AG09309 (cell line): ENCODE measurements at regions not wholly inside any gene's neighbourhood (a gene's known extent, or its start where the extent isn't known, plus 50 kb on each side); places are given as distances from the start of the nearest gene placed in this dataset.

ENCODE experiments used
- DNase-seq: peaks from one replicate; pipeline ENCODE4 v3.0.0-alpha.2; 2010; ENCODE audit warnings: low read depth
- H3K4me3 ChIP-seq: 2 replicates; pipeline ENCODE4 v1.5.1; 2011; ENCODE audit warnings: mild to moderate bottlenecking, low read depth, low read length, moderate library complexity; ENCODE audit not compliant: control insufficient read depth
- TF ChIP-seq, protein P1 (sequence below): IDR thresholded peaks from 2 replicates; pipeline ENCODE4 v1.5.1; 2011; ENCODE audit warnings: mild to moderate bottlenecking, low read depth, low read length, inconsistent platforms; ENCODE audit not compliant: insufficient read depth, control insufficient read depth; ENCODE audit errors: missing control alignments

DNA sequence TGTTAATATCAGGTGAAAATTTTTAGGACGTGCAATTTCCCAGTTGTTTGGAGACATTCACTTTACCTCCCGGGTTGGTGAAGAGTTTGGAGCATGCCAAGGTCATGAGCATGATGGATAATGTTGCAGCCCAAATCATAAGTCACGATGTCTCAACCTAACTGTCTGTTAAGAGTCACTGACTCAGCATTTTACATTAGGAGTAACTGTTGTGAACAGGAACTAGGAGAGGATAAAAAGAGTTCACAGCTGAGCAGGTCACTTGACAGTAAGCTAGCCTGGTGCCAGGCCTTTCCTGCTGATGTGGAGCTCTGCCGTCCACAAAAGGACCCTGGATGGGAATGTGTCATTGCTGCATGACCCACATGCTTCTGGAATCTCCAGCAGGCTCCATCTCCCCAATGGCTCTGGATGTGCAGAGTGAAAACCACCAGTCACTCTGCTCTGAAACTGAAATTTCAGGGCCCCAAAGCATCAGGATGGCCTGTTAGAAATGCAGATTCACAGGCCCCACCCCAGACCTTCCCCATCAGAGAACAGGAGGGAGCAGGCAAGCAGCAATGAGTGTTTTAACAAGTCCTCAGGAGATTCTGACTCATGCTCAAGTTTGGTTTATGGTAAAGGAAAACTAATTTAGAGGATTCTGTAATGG, 371.6 kb upstream of the MAF start:
- H3K4me3 ChIP-seq, result no peak overlapping the region
- TF ChIP-seq, protein P1, sequence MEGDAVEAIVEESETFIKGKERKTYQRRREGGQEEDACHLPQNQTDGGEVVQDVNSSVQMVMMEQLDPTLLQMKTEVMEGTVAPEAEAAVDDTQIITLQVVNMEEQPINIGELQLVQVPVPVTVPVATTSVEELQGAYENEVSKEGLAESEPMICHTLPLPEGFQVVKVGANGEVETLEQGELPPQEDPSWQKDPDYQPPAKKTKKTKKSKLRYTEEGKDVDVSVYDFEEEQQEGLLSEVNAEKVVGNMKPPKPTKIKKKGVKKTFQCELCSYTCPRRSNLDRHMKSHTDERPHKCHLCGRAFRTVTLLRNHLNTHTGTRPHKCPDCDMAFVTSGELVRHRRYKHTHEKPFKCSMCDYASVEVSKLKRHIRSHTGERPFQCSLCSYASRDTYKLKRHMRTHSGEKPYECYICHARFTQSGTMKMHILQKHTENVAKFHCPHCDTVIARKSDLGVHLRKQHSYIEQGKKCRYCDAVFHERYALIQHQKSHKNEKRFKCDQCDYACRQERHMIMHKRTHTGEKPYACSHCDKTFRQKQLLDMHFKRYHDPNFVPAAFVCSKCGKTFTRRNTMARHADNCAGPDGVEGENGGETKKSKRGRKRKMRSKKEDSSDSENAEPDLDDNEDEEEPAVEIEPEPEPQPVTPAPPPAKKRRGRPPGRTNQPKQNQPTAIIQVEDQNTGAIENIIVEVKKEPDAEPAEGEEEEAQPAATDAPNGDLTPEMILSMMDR, result no peak
- no peak for DNase-seq

DNA sequence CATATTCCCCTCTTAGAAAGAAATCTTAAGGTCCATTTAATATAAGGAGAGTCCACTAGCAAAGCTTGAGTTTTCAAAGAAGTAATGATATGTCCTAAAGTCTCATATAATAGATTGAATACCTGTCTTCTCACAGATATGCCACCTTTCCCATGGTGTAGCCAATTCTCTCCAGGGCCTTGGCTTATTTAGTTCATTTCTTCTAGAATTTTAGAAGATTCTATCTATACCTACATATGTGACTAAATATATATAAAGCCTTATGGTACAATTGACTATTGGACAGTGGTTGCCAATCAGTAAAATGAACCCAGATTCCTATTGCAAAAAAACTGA, 370.7 kb upstream of the MAF start:
- no peak overlapping the region for H3K4me3 ChIP-seq
- no peak for DNase-seq
- TF ChIP-seq, protein P1, result no peak

DNA sequence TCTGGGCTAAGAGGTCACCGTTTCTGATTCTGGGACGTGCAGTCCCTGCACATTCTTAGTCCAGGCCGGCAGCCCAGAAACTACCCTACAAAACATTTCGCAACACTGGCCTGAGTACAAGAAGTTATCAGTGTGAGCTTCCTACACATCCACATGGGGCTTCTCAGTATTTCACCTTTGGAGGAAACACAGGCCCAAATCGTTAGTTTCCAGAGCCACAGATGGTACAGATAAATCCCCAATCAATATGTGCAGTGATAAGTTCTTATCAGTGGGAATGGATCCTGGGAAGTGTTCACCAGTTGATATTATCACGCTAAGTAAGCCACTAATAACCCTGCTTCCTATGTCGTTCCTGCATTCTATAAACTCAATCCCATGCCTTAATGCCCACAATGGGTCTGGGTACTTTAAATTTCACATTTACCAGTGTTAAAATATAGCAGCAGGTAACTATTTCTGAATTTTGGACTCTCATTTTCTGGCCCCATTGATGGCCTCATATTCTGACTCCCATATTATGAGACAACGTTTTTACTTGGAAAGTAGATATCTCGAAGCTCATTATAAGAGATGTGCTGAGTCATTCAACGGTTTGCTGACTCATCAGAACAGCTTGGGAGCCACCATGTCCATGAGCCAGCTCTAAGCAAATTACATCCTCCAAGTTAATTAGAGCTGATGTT, 370.2 kb upstream of the MAF start:
- TF ChIP-seq, protein P1, result no peak
- no peak overlapping the region for H3K4me3 ChIP-seq
- DNase-seq, result no peak

DNA sequence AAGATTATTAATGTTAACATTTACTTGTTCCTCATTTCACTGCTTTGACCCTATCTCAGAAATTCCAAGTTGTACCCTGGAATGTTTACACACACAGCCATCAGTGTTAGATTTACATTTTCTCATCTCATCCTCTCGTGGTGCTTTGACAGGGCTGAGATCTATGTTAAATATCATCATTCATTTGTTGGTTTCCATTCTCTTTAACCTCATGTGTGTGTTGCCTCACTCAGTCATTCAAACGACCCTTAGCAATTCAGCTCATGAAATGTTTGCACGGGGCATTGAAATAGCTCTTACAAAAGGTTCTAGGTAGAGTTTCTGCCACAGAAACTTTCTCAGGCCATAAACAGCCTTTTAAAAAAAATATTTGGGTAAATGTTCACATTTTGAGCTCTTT, 369.6 kb upstream of the MAF start:
- DNase-seq, result no peak
- H3K4me3 ChIP-seq, result no peak overlapping the region
- TF ChIP-seq, protein P1, result no peak

DNA sequence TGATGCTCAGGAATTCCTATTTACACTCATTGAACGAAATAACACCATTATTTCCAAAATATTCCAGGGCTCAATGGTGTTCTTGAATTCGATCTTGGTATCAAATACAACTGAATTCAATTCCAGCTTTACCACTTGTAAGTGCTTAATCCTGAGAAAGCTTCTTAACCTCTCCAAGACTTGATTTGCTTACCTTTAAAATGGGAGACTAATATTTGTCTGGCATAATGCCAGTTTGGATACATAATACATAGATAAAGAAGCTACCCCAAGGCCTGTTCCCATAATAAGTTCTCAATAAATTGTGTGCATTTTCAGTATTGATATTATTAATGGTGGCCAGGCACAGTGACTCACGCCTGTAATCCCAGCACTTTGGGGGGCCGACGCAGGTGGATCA, 368.9 kb upstream of the MAF start:
- DNase-seq, result no peak
- TF ChIP-seq, protein P1, result no peak
- H3K4me3 ChIP-seq, result no peak overlapping the region

DNA sequence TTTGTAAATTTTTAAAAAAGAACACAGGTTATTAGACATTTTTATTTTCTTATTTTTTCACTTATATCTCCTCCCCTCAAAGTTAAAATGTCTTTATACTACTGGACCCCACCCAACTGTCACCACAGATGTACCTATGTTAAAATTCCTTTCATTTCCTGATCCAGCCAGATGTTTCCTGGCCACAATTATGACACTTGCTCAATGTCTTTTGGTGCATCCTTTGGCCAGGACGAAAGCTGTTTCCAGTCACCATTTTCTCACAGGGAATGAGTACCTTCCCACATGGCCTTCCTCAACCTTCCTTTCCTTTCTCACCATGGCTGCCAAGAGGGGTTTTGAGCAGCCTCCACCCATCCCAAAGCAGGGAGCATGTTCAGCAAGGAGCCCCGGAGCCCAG, 365.7 kb upstream of the MAF start:
- no peak overlapping the region for H3K4me3 ChIP-seq
- DNase-seq, result no peak
- TF ChIP-seq, protein P1, result no peak
